ENCODE measurements at regions not wholly inside any gene's neighbourhood (a gene's known extent, or its start where the extent isn't known, plus 50 kb on each side); places are given as distances from the start of the nearest gene placed in this dataset.
"Not testable (repeated sequence)": the region's sequence is repeated elsewhere in the genome, so short reads cannot be mapped to it uniquely, and the experiment has no call there.

GRCh38 chr18:66078925-66079800 is 328.4 kb downstream of the CDH7 start:
- no peak for ATAC-seq
- intact Hi-C loops (cut with DNase I), result no loop called here
- no peak for DNase-seq (ENCODE audit: low spot score)

GRCh38 chr18:66077066-66077465 is 326.3 kb downstream of the CDH7 start:
- intact Hi-C loops (cut with DNase I), result no loop called here
- DNase-seq (ENCODE audit: low spot score) (no peak), ATAC-seq (no peak)

- DNase-seq (ENCODE audit: low spot score) (no peak), ATAC-seq (no peak)
- intact Hi-C loops (cut with DNase I), result no loop called here
Observed at GRCh38 chr18:66066191-66066590, 315.4 kb downstream of the CDH7 start.

- DNase-seq (ENCODE audit: low spot score), result no peak
- intact Hi-C loops (cut with DNase I), result no loop called here
- ATAC-seq, result no peak
Observed at GRCh38 chr18:66048406-66048805, 297.6 kb downstream of the CDH7 start.

GRCh38 chr18:66046032-66046602 is 295.3 kb downstream of the CDH7 start:
- intact Hi-C loops (cut with DNase I), result no loop called here
- DNase-seq (ENCODE audit: low spot score) (no peak), ATAC-seq (no peak)

- ATAC-seq (no peak), DNase-seq (ENCODE audit: low spot score) (no peak)
- intact Hi-C loops (cut with DNase I), result no loop called here
Observed at GRCh38 chr18:66043009-66043408, 292.2 kb downstream of the CDH7 start.

- intact Hi-C loops (cut with DNase I), result no loop called here
- ATAC-seq (no peak), DNase-seq (ENCODE audit: low spot score) (no peak)
Observed at GRCh38 chr18:66013969-66014368, 263.2 kb downstream of the CDH7 start.

- no peak for DNase-seq (ENCODE audit: low spot score)
- intact Hi-C loops (cut with DNase I), result no loop called here
- ATAC-seq, result no peak
Observed at GRCh38 chr18:66011916-66012315, 261.1 kb downstream of the CDH7 start.

- peak; percentile 39 for ATAC-seq
Observed at GRCh38 chr18:66005831-66006588, 255.2 kb downstream of the CDH7 start.

GRCh38 chr18:65998971-65999700 is 248.3 kb downstream of the CDH7 start:
- ATAC-seq; DNase-seq (ENCODE audit: low spot score); intact Hi-C loops (cut with DNase I): not testable (repeated sequence)

More at GRCh38 chr18:66005831-66006588, 255.2 kb downstream of the CDH7 start:
- DNase-seq (ENCODE audit: low spot score), result no peak
- intact Hi-C loops (cut with DNase I), result no loop called here

GRCh38 chr18:65995206-65995605 is 244.4 kb downstream of the CDH7 start:
- intact Hi-C loops (cut with DNase I), result no loop called here
- no peak for DNase-seq (ENCODE audit: low spot score)
- no peak for ATAC-seq

- DNase-seq (ENCODE audit: low spot score) (no peak), ATAC-seq (no peak)
- intact Hi-C loops (cut with DNase I), result no loop called here
Observed at GRCh38 chr18:65994302-65994701, 243.5 kb downstream of the CDH7 start.

GRCh38 chr18:65990944-65991708 is 240.3 kb downstream of the CDH7 start:
- intact Hi-C loops (cut with DNase I), result no loop called here
- ATAC-seq, result no peak

GRCh38 chr18:65990174-65990690 is 239.4 kb downstream of the CDH7 start:
- no peak for DNase-seq (ENCODE audit: low spot score)
- no peak for ATAC-seq
- intact Hi-C loops (cut with DNase I), result no loop called here

More at GRCh38 chr18:65990944-65991708, 240.3 kb downstream of the CDH7 start:
- no peak for DNase-seq (ENCODE audit: low spot score)

GRCh38 chr18:65988972-65989371 is 238.2 kb downstream of the CDH7 start:
- DNase-seq (ENCODE audit: low spot score) (no peak), ATAC-seq (no peak)
- intact Hi-C loops (cut with DNase I), result no loop called here

- no peak for DNase-seq (ENCODE audit: low spot score)
- intact Hi-C loops (cut with DNase I), result no loop called here
- ATAC-seq, result no peak
Observed at GRCh38 chr18:65988386-65988785, 237.6 kb downstream of the CDH7 start.

- no peak for DNase-seq (ENCODE audit: low spot score)
- intact Hi-C loops (cut with DNase I), result no loop called here
- no peak for ATAC-seq
Observed at GRCh38 chr18:65983750-65984149, 232.9 kb downstream of the CDH7 start.

GRCh38 chr18:65975536-65975935 is 224.7 kb downstream of the CDH7 start:
- no peak for ATAC-seq
- DNase-seq (ENCODE audit: low spot score), result no peak
- intact Hi-C loops (cut with DNase I), result no loop called here

All from sciatic nerve (tissue), 2 donors.